KMS-11 (cell line): ENCODE measurements at regions not wholly inside any gene's neighbourhood (a gene's known extent, or its start where the extent isn't known, plus 50 kb on each side); places are given as distances from the start of the nearest gene placed in this dataset.
"Not testable (repeated sequence)": the region's sequence is repeated elsewhere in the genome, so short reads cannot be mapped to it uniquely, and the experiment has no call there.

Source experiments
- H2AFZ ChIP-seq: fragments of 200-600 bp; sonication (generic); 2 replicates; pipeline ENCODE4 v1.6.1; 2016; ENCODE audit warnings: antibody characterized with exemption, mixed run types, low read depth
- H3K27ac ChIP-seq: fragments of 200-600 bp; sonication (generic); 2 replicates; pipeline ENCODE4 v1.6.1; 2016; ENCODE audit warnings: mild to moderate bottlenecking, mixed run types
- H3K27me3 ChIP-seq: fragments of 200-600 bp; sonication (generic); 2 replicates; pipeline ENCODE4 v1.6.1; 2017; ENCODE audit warnings: mild to moderate bottlenecking, low read depth, mixed run types, moderate library complexity; ENCODE audit not compliant: insufficient read depth
- H3K36me3 ChIP-seq: fragments of 200-600 bp; sonication (generic); 2 replicates; pipeline ENCODE4 v1.6.1; 2017; ENCODE audit warnings: mild to moderate bottlenecking, mixed run types; ENCODE audit not compliant: insufficient read depth
- H3K4me1 ChIP-seq: fragments of 200-600 bp; sonication (generic); 2 replicates; pipeline ENCODE4 v1.6.1; 2016; ENCODE audit warnings: mild to moderate bottlenecking, low read depth, mixed run types; ENCODE audit not compliant: poor library complexity, severe bottlenecking
- H3K4me2 ChIP-seq: fragments of 200-600 bp; sonication (generic); 2 replicates; pipeline ENCODE4 v1.7.0; 2016; ENCODE audit warnings: mild to moderate bottlenecking, mixed run types
- H3K4me3 ChIP-seq: fragments of 200-600 bp; sonication (generic); IDR thresholded peaks from 2 replicates; pipeline ENCODE4 v1.6.1; 2017; ENCODE audit warnings: low read depth, low read length, mixed read lengths; ENCODE audit not compliant: insufficient read depth
- H3K79me2 ChIP-seq: fragments of 200-600 bp; sonication (generic); 2 replicates; pipeline ENCODE4 v1.6.1; 2016; ENCODE audit warnings: low read depth, mixed run types; ENCODE audit not compliant: insufficient read depth
- H3K9ac ChIP-seq: fragments of 200-600 bp; sonication (generic); 2 replicates; pipeline ENCODE4 v1.6.1; 2016; ENCODE audit warnings: mild to moderate bottlenecking, mixed run types
- H4K20me1 ChIP-seq: fragments of 200-600 bp; sonication (generic); 2 replicates; pipeline ENCODE4 v1.6.1; 2016; ENCODE audit warnings: mild to moderate bottlenecking, mixed run types; ENCODE audit not compliant: insufficient read depth
- TF ChIP-seq, protein P1 (sequence below): fragments of 200-600 bp; sonication (generic); conservative IDR thresholded peaks from 2 replicates; pipeline ENCODE4 v1.6.1; 2017; ENCODE audit warnings: low read depth, mild to moderate bottlenecking, antibody characterized with exemption, low read length, moderate library complexity, mixed read lengths

DNA sequence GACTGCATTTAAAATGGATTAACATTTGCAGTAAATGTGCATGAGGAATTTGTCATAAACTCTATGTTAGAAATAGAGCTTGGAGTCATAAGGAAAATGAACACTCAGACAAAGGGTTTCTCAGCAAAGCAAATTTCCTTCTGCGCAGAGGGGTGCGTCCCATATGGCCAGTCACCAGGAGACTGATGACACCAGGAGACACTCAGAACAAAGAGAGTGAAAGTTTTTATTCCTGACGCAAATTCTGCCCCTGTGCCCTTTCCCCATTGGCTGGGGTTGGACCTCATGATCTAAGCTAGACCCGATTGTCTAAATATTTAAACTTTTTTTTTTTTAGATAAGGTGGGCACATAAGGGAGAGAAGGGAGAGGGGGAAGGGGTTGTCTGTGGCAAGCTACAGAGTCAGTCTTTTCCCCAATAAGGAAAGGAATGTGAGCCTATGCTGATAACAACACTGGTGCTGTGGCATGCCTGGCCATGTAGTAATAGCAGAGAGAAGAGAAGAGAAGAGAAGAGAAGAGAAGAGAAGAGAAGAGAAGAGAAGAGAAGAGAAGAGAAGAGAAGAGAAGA is 202.0 kb downstream of the POM121L12 start:
- Histone ChIP-seq H3K79me2 (no peaks in the 10 kb centered on the region), H2AFZ (no peak overlapping the region), H3K4me3 (no peak overlapping the region), H3K36me3 (no peaks in the 10 kb centered on the region), H3K4me1 (peaks cover 8% of the 10 kb centered on the region), H3K27ac (no peak overlapping the region), H3K4me2 (no peak overlapping the region), H4K20me1 (no peaks in the 10 kb centered on the region), H3K27me3 (no peaks in the 10 kb centered on the region), H3K9ac (no peak overlapping the region)
- TF ChIP-seq, protein P1, sequence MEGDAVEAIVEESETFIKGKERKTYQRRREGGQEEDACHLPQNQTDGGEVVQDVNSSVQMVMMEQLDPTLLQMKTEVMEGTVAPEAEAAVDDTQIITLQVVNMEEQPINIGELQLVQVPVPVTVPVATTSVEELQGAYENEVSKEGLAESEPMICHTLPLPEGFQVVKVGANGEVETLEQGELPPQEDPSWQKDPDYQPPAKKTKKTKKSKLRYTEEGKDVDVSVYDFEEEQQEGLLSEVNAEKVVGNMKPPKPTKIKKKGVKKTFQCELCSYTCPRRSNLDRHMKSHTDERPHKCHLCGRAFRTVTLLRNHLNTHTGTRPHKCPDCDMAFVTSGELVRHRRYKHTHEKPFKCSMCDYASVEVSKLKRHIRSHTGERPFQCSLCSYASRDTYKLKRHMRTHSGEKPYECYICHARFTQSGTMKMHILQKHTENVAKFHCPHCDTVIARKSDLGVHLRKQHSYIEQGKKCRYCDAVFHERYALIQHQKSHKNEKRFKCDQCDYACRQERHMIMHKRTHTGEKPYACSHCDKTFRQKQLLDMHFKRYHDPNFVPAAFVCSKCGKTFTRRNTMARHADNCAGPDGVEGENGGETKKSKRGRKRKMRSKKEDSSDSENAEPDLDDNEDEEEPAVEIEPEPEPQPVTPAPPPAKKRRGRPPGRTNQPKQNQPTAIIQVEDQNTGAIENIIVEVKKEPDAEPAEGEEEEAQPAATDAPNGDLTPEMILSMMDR, result no peak

DNA sequence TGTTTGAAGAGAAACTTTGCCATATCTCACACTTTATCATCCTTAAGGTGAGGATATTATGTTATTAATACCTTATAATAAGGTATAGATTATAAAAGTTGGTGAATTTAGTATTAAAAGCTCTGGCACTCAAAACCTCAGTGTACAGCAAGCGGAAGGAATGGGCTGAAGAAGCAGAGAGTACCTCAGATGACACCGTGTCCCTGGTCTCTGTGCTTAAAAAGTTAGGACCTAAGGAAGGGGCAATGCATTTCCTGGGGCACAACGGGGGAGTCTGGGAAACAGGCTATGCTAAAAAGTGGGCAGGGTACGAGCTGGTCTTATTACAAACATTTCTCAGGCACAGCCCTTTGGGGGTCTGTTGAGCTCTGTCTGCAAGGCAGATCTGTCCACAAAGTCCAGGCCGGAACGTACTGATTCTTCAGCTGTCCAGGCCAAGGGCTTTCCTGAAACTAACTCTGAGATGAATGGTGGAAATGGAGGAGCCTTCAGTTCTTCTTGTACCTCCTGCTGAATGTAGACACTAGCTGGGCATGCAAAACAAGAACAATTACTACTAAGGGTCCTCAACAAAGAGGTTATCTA is 202.7 kb downstream of the POM121L12 start:
- no peaks in the 10 kb centered on the region for H4K20me1 ChIP-seq
- H3K27me3 ChIP-seq, result no peaks in the 10 kb centered on the region
- TF ChIP-seq, protein P1, result no peak
- H3K4me1 ChIP-seq, result peaks cover 8% of the 10 kb centered on the region
- no peak overlapping the region for H3K4me3 ChIP-seq
- no peaks in the 10 kb centered on the region for H3K36me3 ChIP-seq
- no peak overlapping the region for H3K4me2 ChIP-seq
- H3K9ac ChIP-seq, result no peak overlapping the region
- no peak overlapping the region for H2AFZ ChIP-seq
- H3K27ac ChIP-seq, result no peak overlapping the region
- H3K79me2 ChIP-seq, result no peaks in the 10 kb centered on the region

DNA sequence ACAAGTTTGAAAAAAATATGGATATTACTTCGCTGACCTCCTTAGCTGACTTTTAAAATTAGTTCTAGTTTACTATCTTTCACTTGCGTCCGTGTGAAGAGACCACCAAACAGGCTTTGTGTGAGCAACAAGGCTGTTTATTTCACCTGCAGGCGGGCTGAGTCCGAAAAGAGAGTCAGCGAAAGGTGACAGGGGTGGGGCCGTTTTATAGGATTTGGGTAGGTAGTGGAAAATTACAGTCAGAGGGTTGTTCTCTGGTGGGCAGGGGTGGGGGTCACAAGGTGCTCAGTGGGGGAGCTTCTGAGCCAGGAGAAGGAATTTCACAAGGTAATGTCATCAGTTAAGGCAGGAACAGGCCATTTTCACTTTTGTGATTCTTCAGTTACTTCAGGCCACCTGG is 203.7 kb downstream of the POM121L12 start:
- not testable (repeated sequence) for H3K4me1 ChIP-seq, H2AFZ ChIP-seq

DNA sequence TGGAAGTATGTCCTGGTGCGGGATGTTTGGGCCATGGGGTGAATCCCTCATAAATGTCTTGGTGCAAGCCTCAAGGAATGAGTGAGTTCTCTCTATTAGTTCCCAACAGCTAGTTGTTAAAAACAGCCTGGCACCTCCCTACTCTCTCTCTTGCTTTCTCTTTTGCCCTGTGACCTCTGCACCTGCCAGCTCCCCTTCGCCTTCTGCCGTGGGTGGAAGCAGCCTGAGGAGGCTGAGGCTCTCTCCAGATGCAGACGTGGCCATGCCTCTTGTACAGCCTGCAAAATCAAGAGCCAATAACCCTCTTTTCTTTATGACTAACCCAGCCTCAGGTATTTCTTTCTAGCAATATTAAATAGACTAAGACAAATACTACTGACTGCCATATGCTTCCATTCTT is 210.3 kb downstream of the POM121L12 start:
- Histone ChIP-seq H3K36me3 (no peaks in the 10 kb centered on the region), H3K27me3 (no peaks in the 10 kb centered on the region), H3K27ac (no peak overlapping the region), H3K4me2 (no peak overlapping the region), H2AFZ (no peak overlapping the region), H3K9ac (no peak overlapping the region), H3K79me2 (no peaks in the 10 kb centered on the region), H3K4me1 (peaks cover 6% of the 10 kb centered on the region), H4K20me1 (no peaks in the 10 kb centered on the region), H3K4me3 (no peak overlapping the region)
- TF ChIP-seq, protein P1, result no peak

More for the DNA sequence above, 203.7 kb downstream of the POM121L12 start:
- H3K27me3 ChIP-seq, H3K79me2 ChIP-seq, H3K27ac ChIP-seq, H4K20me1 ChIP-seq, H3K36me3 ChIP-seq, H3K4me2 ChIP-seq, H3K9ac ChIP-seq, H3K4me3 ChIP-seq: not testable (repeated sequence)

DNA sequence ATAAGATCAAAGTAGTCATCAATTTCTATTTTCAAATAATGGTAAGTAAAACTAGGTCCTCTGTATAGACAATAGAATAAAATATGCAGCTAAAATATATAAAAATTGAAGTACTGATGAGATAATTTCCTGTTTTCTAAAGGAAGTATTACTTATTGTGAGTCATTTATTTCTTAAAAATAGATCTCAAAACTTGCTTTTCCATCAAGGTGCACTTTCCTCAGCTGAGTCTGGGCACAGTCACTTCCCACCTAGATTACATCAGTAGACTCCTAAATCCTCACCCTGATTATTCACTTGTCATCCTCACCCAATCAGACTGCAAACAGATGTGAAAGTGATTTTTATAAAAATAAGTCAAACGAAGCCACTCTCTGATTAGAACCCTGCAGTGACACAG is 211.5 kb downstream of the POM121L12 start:
- no peaks in the 10 kb centered on the region for H3K36me3 ChIP-seq
- H2AFZ ChIP-seq, result no peak overlapping the region
- no peak overlapping the region for H3K27ac ChIP-seq
- H3K79me2 ChIP-seq, result no peaks in the 10 kb centered on the region
- no peak overlapping the region for H3K4me2 ChIP-seq
- H3K9ac ChIP-seq, result no peak overlapping the region
- no peaks in the 10 kb centered on the region for H4K20me1 ChIP-seq
- H3K4me3 ChIP-seq, result no peak overlapping the region
- TF ChIP-seq, protein P1, result no peak
- no peaks in the 10 kb centered on the region for H3K4me1 ChIP-seq
- no peaks in the 10 kb centered on the region for H3K27me3 ChIP-seq
